GM12878 (cell line): ENCODE measurements at regions not wholly inside any gene's neighbourhood (a gene's known extent, or its start where the extent isn't known, plus 50 kb on each side); places are given as distances from the start of the nearest gene placed in this dataset.

ENCODE experiments used
- ATAC-seq: fragments of 200-7000 bp; cut with Tn5 transposase; 3 replicates; pipeline ENCODE4 v1.9.1; 2020; ENCODE audit warnings: mild to moderate bottlenecking, moderate library complexity
- BruUV-seq: library from RNA; stranded (reverse); fragments of 400-500 nt; replicated peaks from 2 replicates; lab custom pipeline; 2021; lab: Mats Ljungman, UMichigan
- CTCF ChIA-PET: fragments of 300-600 bp; sonication (Branson Sonifier 250); formaldehyde crosslinking; extraction: SDS; loops from one replicate; lab custom pipeline; 2021; ENCODE audit warnings: inconsistent platforms; lab: Yijun Ruan, JAX
- POLR2A ChIA-PET: fragments of 350-600 bp; formaldehyde crosslinking; extraction: SDS; loops from one replicate; lab custom pipeline; 2021; ENCODE audit warnings: inconsistent platforms; lab: Charles Lee
- RAD21 ChIA-PET: fragments of 300-600 bp; sonication (Branson Sonifier 250); formaldehyde crosslinking; loops from one replicate; lab custom pipeline; 2023; ENCODE audit warnings: antibody characterized with exemption; ENCODE audit not compliant: unreplicated experiment; lab: Charles Lee
- SMC1A ChIA-PET: fragments of 300-600 bp; sonication (Branson Sonifier 250); formaldehyde crosslinking; loops from one replicate; lab custom pipeline; 2023; ENCODE audit not compliant: unreplicated experiment, uncharacterized antibody; lab: Charles Lee
- DNase-seq: peaks from one replicate; pipeline ENCODE4 v3.0.0-alpha.2; 2011; ENCODE audit warnings: low read depth, low spot score
- FAIRE-seq: peaks from 3 replicates; lab custom pipeline; 2011; peaks lifted over from hg19 to GRCh38; lab: Jason Lieb, UNC
- H2AFZ ChIP-seq: 2 replicates; pipeline ENCODE4 v1.6.0; 2011; ENCODE audit warnings: low read depth, low read length, control low read depth; ENCODE audit not compliant: control insufficient read depth
- H3K27ac ChIP-seq: 2 replicates; pipeline ENCODE4 v1.5.1; 2011; ENCODE audit warnings: control low read depth; ENCODE audit not compliant: control insufficient read depth, insufficient read depth
- H3K27me3 ChIP-seq, 2 experiments: replicated peaks in 1 of 2; 2 replicates each; pipeline versions ENCODE4 v1.6.0 to v1.6.1; 2011; ENCODE audit warnings: low read length in 1 of 2; ENCODE audit not compliant: control insufficient read depth in 2 of 2, insufficient read depth in 2 of 2
- H3K36me3 ChIP-seq, 2 experiments: 2 replicates each; pipeline ENCODE4 v1.5.1; 2011; ENCODE audit warnings: low read length in 1 of 2; ENCODE audit not compliant: control insufficient read depth in 2 of 2, insufficient read depth in 2 of 2
- H3K4me1 ChIP-seq: 2 replicates; pipeline ENCODE4 v1.6.1; 2011; ENCODE audit warnings: mild to moderate bottlenecking, low read length, moderate library complexity, mixed read lengths; ENCODE audit not compliant: control insufficient read depth, insufficient read depth
- H3K4me2 ChIP-seq: 2 replicates; pipeline ENCODE4 v1.6.0; 2011; ENCODE audit warnings: control low read depth; ENCODE audit not compliant: control insufficient read depth, insufficient read depth
- H3K4me3 ChIP-seq: fragments of 200-600 bp; sonication (generic); 2 replicates; pipeline ENCODE4 v1.5.1; 2016
- H3K79me2 ChIP-seq: 2 replicates; pipeline ENCODE4 v1.6.0; 2011; ENCODE audit warnings: low read length; ENCODE audit not compliant: control insufficient read depth, insufficient read depth
- H3K9ac ChIP-seq: 2 replicates; pipeline ENCODE4 v1.8.0; 2011; ENCODE audit warnings: low read length, control low read depth, mixed read lengths; ENCODE audit not compliant: control insufficient read depth, insufficient read depth
- H3K9me3 ChIP-seq: replicated peaks from 3 replicates; pipeline ENCODE4 v1.5.1; 2011; ENCODE audit warnings: mild to moderate bottlenecking, low read length; ENCODE audit not compliant: control insufficient read depth, insufficient read depth
- H4K20me1 ChIP-seq: 2 replicates; pipeline ENCODE4 v1.6.0; 2011; ENCODE audit not compliant: control insufficient read depth, insufficient read depth
- CEBPZ ChIP-seq: fragments of 150-350 bp; IDR thresholded peaks from 2 replicates; pipeline ENCODE4 v1.6.1; 2016; ENCODE audit warnings: low read depth, low read length
- CHD4 ChIP-seq: fragments of 200-600 bp; sonication (generic); IDR thresholded peaks from 2 replicates; pipeline ENCODE4 v1.6.1; 2016; ENCODE audit warnings: mild to moderate bottlenecking
- IKZF2 ChIP-seq, 2 experiments: fragments of 450-650 bp; IDR thresholded peaks; 2 replicates each; pipeline ENCODE4 v1.6.1; 2017; ENCODE audit warnings: mild to moderate bottlenecking in 2 of 2, moderate library complexity in 2 of 2
- KDM1A ChIP-seq: fragments of 200-600 bp; sonication (generic); IDR thresholded peaks from 2 replicates; pipeline ENCODE4 v1.6.1; 2016; ENCODE audit warnings: borderline replicate concordance
- MLLT1 ChIP-seq: fragments of 450-650 bp; IDR thresholded peaks from 2 replicates; pipeline ENCODE4 v1.6.1; 2016; ENCODE audit warnings: mild to moderate bottlenecking
- MTA2 ChIP-seq: fragments of 450-650 bp; IDR thresholded peaks from 2 replicates; pipeline ENCODE4 v1.6.1; 2016; ENCODE audit warnings: low read depth, mild to moderate bottlenecking, moderate library complexity
- NR2F1 ChIP-seq: fragments of 450-650 bp; conservative IDR thresholded peaks from 2 replicates; pipeline ENCODE4 v1.6.1; 2017; ENCODE audit warnings: mild to moderate bottlenecking
- POLR2AphosphoS2 ChIP-seq: IDR thresholded peaks from 2 replicates; pipeline ENCODE4 v1.6.1; 2011; ENCODE audit warnings: low read depth, mild to moderate bottlenecking, low read length, improper control_type of control experiment, moderate library complexity
- RELB ChIP-seq: fragments of 450-650 bp; IDR thresholded peaks from 2 replicates; pipeline ENCODE4 v1.6.1; 2017; ENCODE audit warnings: low read depth, mild to moderate bottlenecking, moderate library complexity
- USF2 ChIP-seq: IDR thresholded peaks from 2 replicates; pipeline ENCODE4 v1.6.1; 2011; ENCODE audit warnings: low read depth, low read length, improper control_type of control experiment, borderline replicate concordance
- ZBTB40 ChIP-seq: fragments of 450-650 bp; IDR thresholded peaks from 2 replicates; pipeline ENCODE4 v1.6.1; 2016; ENCODE audit warnings: mild to moderate bottlenecking, moderate library complexity, borderline replicate concordance
- ZNF217 ChIP-seq: fragments of 450-650 bp; IDR thresholded peaks from 2 replicates; pipeline ENCODE4 v1.6.1; 2017; ENCODE audit warnings: antibody characterized with exemption, mild to moderate bottlenecking
- ZNF24 ChIP-seq: fragments of 450-650 bp; IDR thresholded peaks from 2 replicates; pipeline ENCODE4 v1.6.1; 2017; ENCODE audit warnings: antibody characterized with exemption, mild to moderate bottlenecking
- WGBS: methylation state at CpG from one replicate; pipeline ENCODE4 v1.1.6; 2016; ENCODE audit warnings: low lambda C conversion rate; ENCODE audit not compliant: insufficient replicate concordance, insufficient coverage; ENCODE audit errors: missing lambda C conversion rate; 5-methylcytosine and 5-hydroxymethylcytosine counted together
- in situ Hi-C: fragments of 300-500 bp; cut with MboI; formaldehyde crosslinking; loops from 9 replicates; pipeline ENCODE4 v1.14.3; 2018; ENCODE audit warnings: mixed read lengths
- intact Hi-C: fragments of 100-400 bp; cut with micrococcal nuclease; formaldehyde crosslinking; loops from one replicate; pipeline ENCODE4 v1.14.2; 2022; ENCODE audit not compliant: unreplicated experiment

- no peak overlapping the region for H3K9ac ChIP-seq
- RAD21 ChIA-PET: no interaction called here
- H3K4me2 ChIP-seq: no peak overlapping the region
- H3K4me1 ChIP-seq: no peaks in the 10 kb centered on the region
- POLR2A ChIA-PET: interaction anchor here (0.6 kb wide), 1 partner anchor 68 kb away, joined by 3 read pairs; no protein-coding TSS in a partner anchor
- H3K4me3 ChIP-seq: no peak overlapping the region
- in situ Hi-C loops (no loop called here), intact Hi-C loops (loop anchor here (5.0 to 10.0 kb wide), 2 partner anchors 91 to 787 kb away; no protein-coding TSS in a partner anchor)
- H3K36me3 ChIP-seq: no peaks in the 10 kb centered on the region
- DNase-seq: no peak
- no TSS peak for BruUV-seq
- peak; percentile 26 for ATAC-seq
- H2AFZ ChIP-seq: no peak overlapping the region
- no peaks in the 10 kb centered on the region for H3K27me3 ChIP-seq
- CTCF ChIA-PET: no interaction called here
- SMC1A ChIA-PET: interaction anchor here (0.9 to 1.8 kb wide), 6 partner anchors 16 to 93 kb away, joined by 3 to 8 read pairs (median 4); no protein-coding TSS in a partner anchor
- no peaks in the 10 kb centered on the region for H3K9me3 ChIP-seq
- no peaks in the 10 kb centered on the region for H3K79me2 ChIP-seq
- no peak overlapping the region for H3K27ac ChIP-seq
- no peak for FAIRE-seq
- no peaks in the 10 kb centered on the region for H4K20me1 ChIP-seq
- 0% methylated on average over 1 of the region's 1 CpG for WGBS
- TF ChIP-seq POLR2AphosphoS2 (no peak), NR2F1 (peak; percentile 79), ZNF24 (peak; percentile 71), CEBPZ (no peak), CHD4 (no peak), USF2 (no peak), MLLT1 (peak; percentile 69), RELB (no peak; the same call in 1 of the 2 replicates), ZNF217 (peak; percentile 23; the same call in 1 of the 2 replicates), IKZF2 (IDR thresholded peaks at IDR 0.05) (peak; percentile 29 to 66; a peak in 2 of 4 replicates), MTA2 (peak; percentile 91), KDM1A (no peak), ZBTB40 (no peak)
Observed at GRCh38 chr15:97141360-97141759, 810.9 kb downstream of the NR2F2 start.
